Endothelial cell of umbilical vein (primary cell): ENCODE measurements at regions not wholly inside any gene's neighbourhood (a gene's known extent, or its start where the extent isn't known, plus 50 kb on each side); places are given as distances from the start of the nearest gene placed in this dataset.

Source experiments
- BruUV-seq: library from RNA; stranded (reverse); fragments of 400-500 nt; replicated peaks from 2 replicates; lab custom pipeline; 2021; lab: Mats Ljungman, UMichigan
- CTCF ChIA-PET: fragments of 300-600, 350-600 bp; sonication (Branson Sonifier 250); formaldehyde crosslinking; loops from one replicate; lab custom pipeline; 2021; ENCODE audit warnings: antibody characterized with exemption, inconsistent platforms; lab: Charles Lee
- POLR2A ChIA-PET: fragments of 300-600, 350-600 bp; sonication (Branson Sonifier 250); formaldehyde crosslinking; loops from one replicate; lab custom pipeline; 2021; ENCODE audit warnings: antibody characterized with exemption, inconsistent platforms; lab: Charles Lee
- DNase-seq: peaks from one replicate; pipeline ENCODE4 v3.0.0-alpha.2; 2011; ENCODE audit warnings: low read depth, low spot score
- FAIRE-seq: peaks from 2 replicates; lab custom pipeline; 2011; peaks lifted over from hg19 to GRCh38; lab: Jason Lieb, UNC
- H2AFZ ChIP-seq: 2 replicates; pipeline ENCODE4 v1.6.0; 2012; ENCODE audit warnings: low read depth, low read length, control low read depth, inconsistent platforms
- H3K27ac ChIP-seq: 2 replicates; pipeline ENCODE4 v1.5.1; 2011; ENCODE audit warnings: low read depth, mild to moderate bottlenecking, control low read depth, low read length, moderate library complexity; ENCODE audit not compliant: insufficient read depth
- H3K27me3 ChIP-seq, 2 experiments: 2 replicates each; pipeline versions ENCODE4 v1.6.0 to v1.6.1; 2011; ENCODE audit warnings: low read length in 2 of 2, mixed read lengths in 1 of 2; ENCODE audit not compliant: control insufficient read depth in 2 of 2, insufficient read depth in 2 of 2
- H3K36me3 ChIP-seq, 2 experiments: 2 replicates in 1 of 2; 3 replicates in 1 of 2; pipeline ENCODE4 v1.5.1; 2011; ENCODE audit warnings: low read length in 2 of 2, mild to moderate bottlenecking in 1 of 2, moderate library complexity in 1 of 2; ENCODE audit not compliant: control insufficient read depth in 2 of 2, insufficient read depth in 2 of 2; ENCODE audit errors: extremely low read depth in 1 of 2
- H3K4me1 ChIP-seq: 3 replicates; pipeline ENCODE4 v1.5.1; 2011; ENCODE audit warnings: mild to moderate bottlenecking, low read length; ENCODE audit not compliant: control insufficient read depth, insufficient read depth; ENCODE audit errors: extremely low read depth
- H3K4me2 ChIP-seq: 2 replicates; pipeline ENCODE4 v1.6.1; 2011; ENCODE audit warnings: low read length, control low read depth, mixed read lengths; ENCODE audit not compliant: insufficient read depth
- H3K4me3 ChIP-seq, 3 experiments: fragments of 200-600 bp in 1 of 3; sonication (generic), shearing (Covaris generic) in 1 of 3; replicated peaks in 1 of 3; 2 replicates each; pipeline ENCODE4 v1.5.1; 2011 to 2016; ENCODE audit warnings: control low read depth in 3 of 3, low read length in 3 of 3, mild to moderate bottlenecking in 2 of 3, inconsistent platforms in 1 of 3, low read depth in 1 of 3, moderate library complexity in 1 of 3; ENCODE audit not compliant: insufficient read depth in 1 of 3
- H3K79me2 ChIP-seq: 2 replicates; pipeline ENCODE4 v1.6.0; 2012; ENCODE audit warnings: low read length, inconsistent platforms; ENCODE audit not compliant: control insufficient read depth, insufficient read depth
- H3K9ac ChIP-seq: replicated peaks from 2 replicates; pipeline ENCODE3; 2011; ENCODE audit warnings: low read length, control low read depth; ENCODE audit not compliant: insufficient read depth; ENCODE audit errors: extremely low read depth
- H3K9me1 ChIP-seq: replicated peaks from 3 replicates; pipeline ENCODE4 v1.6.0; 2011; ENCODE audit warnings: mild to moderate bottlenecking, low read length; ENCODE audit not compliant: control insufficient read depth, insufficient read depth; ENCODE audit errors: extremely low read depth
- H3K9me3 ChIP-seq: replicated peaks from 2 replicates; pipeline ENCODE4 v1.5.1; 2012; ENCODE audit warnings: low read length, inconsistent platforms; ENCODE audit not compliant: control insufficient read depth, insufficient read depth
- H4K20me1 ChIP-seq: replicated peaks from 2 replicates; pipeline ENCODE3; 2011; ENCODE audit warnings: mild to moderate bottlenecking, low read length; ENCODE audit not compliant: control insufficient read depth, insufficient read depth; ENCODE audit errors: extremely low read depth
- EZH2 ChIP-seq: IDR thresholded peaks from 2 replicates; pipeline ENCODE4 v1.6.1; 2012; ENCODE audit warnings: borderline replicate concordance, low read depth, mild to moderate bottlenecking, moderate library complexity, low read length, inconsistent platforms; ENCODE audit not compliant: severe bottlenecking
- FOS ChIP-seq: IDR thresholded peaks from 2 replicates; pipeline ENCODE4 v1.6.1; 2011; ENCODE audit warnings: mild to moderate bottlenecking, low read length, moderate library complexity, borderline replicate concordance; ENCODE audit not compliant: insufficient read depth
- GATA2 ChIP-seq: IDR thresholded peaks from 2 replicates; pipeline ENCODE4 v1.7.0; 2011; ENCODE audit warnings: low read depth, mild to moderate bottlenecking, moderate library complexity, mixed read lengths, low read length; ENCODE audit not compliant: insufficient read length, insufficient read depth
- MYC ChIP-seq: IDR thresholded peaks from one replicate; pipeline ENCODE4 v1.6.1; 2011; ENCODE audit warnings: mild to moderate bottlenecking, low read depth, low read length
- POLR2A ChIP-seq: IDR thresholded peaks from 2 replicates; pipeline ENCODE4 v1.6.1; 2012; ENCODE audit warnings: low read depth, mild to moderate bottlenecking, control low read depth, low read length
- POLR2AphosphoS5 ChIP-seq: IDR thresholded peaks from 2 replicates; pipeline ENCODE4 v1.6.1; 2012; ENCODE audit warnings: low read depth, mild to moderate bottlenecking, control low read depth, low read length, moderate library complexity; ENCODE audit not compliant: insufficient read depth
- dilution Hi-C: fragments of 300-500 bp; cut with MboI; formaldehyde crosslinking; loops from one replicate; pipeline ENCODE4 v1.15.0; 2019; ENCODE audit warnings: low sequenced_read_pairs; ENCODE audit not compliant: extremely low pct_ligation_motif_present
- intact Hi-C: fragments of 100-400 bp; cut with micrococcal nuclease; formaldehyde crosslinking; loops from one replicate; pipeline ENCODE4 v1.10.0; 2022
- TF ChIP-seq, protein P1 (sequence below): IDR thresholded peaks from 2 replicates; pipeline ENCODE4 v1.6.1; 2011; ENCODE audit not compliant: insufficient read depth, insufficient read length
- TF ChIP-seq, protein P2 (sequence below), 2 donors: IDR thresholded peaks; 1 replicate in 1 of 2; 2 replicates in 1 of 2; pipeline ENCODE4 v1.5.1; 2011; ENCODE audit warnings: low read length in 2 of 2, mild to moderate bottlenecking in 2 of 2, moderate library complexity in 2 of 2, control low read depth in 1 of 2, inconsistent platforms in 1 of 2, low read depth in 1 of 2; ENCODE audit not compliant: insufficient read depth in 1 of 2; ENCODE audit errors: extremely low read depth in 1 of 2

DNA sequence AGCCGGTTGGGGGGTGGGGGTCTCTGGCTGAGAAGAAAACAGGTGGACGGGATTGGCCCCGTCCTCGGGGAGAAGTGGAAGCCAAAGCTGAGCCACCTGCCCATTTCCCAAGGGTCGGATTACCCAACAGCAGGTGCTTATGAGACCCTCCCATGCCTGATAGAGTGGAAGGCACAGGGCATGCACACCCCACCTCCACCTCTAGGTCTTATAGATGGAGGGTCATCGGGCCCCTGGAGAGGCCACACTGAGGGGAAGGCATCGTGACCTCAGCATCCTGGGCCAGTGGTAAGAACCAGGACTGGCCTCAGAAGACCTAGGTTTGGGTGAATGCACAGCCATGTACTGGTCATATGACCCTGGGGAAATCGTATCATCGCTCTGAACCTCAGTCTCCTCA lies 85.9 kb downstream of the BUD13 start:
- H3K27me3 ChIP-seq, result peaks cover 5 to 10% of the 10 kb centered on the region in 2 experiments
- DNase-seq, result no peak
- no peak overlapping the region for H3K27ac ChIP-seq
- H3K9me1 ChIP-seq, result no peaks in the 10 kb centered on the region
- no peak overlapping the region for H3K4me3 ChIP-seq
- ChIA-PET CTCF (interaction anchor here (0.8 kb wide), 1 partner anchor 1352 kb away, joined by 3 read pairs; no protein-coding TSS in a partner anchor), POLR2A (no interaction called here)
- H2AFZ ChIP-seq, result no peak overlapping the region
- no peak for FAIRE-seq
- TF ChIP-seq GATA2 (no peak), FOS (no peak), MYC (no peak), EZH2 (no peak), POLR2AphosphoS5 (no peak), POLR2A (no peak)
- TF ChIP-seq, protein P1, sequence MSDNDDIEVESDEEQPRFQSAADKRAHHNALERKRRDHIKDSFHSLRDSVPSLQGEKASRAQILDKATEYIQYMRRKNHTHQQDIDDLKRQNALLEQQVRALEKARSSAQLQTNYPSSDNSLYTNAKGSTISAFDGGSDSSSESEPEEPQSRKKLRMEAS, result no peak
- TF ChIP-seq, protein P2, sequence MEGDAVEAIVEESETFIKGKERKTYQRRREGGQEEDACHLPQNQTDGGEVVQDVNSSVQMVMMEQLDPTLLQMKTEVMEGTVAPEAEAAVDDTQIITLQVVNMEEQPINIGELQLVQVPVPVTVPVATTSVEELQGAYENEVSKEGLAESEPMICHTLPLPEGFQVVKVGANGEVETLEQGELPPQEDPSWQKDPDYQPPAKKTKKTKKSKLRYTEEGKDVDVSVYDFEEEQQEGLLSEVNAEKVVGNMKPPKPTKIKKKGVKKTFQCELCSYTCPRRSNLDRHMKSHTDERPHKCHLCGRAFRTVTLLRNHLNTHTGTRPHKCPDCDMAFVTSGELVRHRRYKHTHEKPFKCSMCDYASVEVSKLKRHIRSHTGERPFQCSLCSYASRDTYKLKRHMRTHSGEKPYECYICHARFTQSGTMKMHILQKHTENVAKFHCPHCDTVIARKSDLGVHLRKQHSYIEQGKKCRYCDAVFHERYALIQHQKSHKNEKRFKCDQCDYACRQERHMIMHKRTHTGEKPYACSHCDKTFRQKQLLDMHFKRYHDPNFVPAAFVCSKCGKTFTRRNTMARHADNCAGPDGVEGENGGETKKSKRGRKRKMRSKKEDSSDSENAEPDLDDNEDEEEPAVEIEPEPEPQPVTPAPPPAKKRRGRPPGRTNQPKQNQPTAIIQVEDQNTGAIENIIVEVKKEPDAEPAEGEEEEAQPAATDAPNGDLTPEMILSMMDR (IDR thresholded peaks at IDR 0.05; ENCODE audit: extremely low read depth in 1 of 2, insufficient read depth in 1 of 2, low read depth in 1 of 2, low read length in 2 of 2), result no peak
- H4K20me1 ChIP-seq, result no peaks in the 10 kb centered on the region
- dilution Hi-C loops (no loop called here), intact Hi-C loops (no loop called here)
- no peak overlapping the region for H3K9ac ChIP-seq
- no peaks in the 10 kb centered on the region for H3K4me1 ChIP-seq
- no TSS peak for BruUV-seq
- no peaks in the 10 kb centered on the region for H3K36me3 ChIP-seq
- H3K9me3 ChIP-seq, result no peaks in the 10 kb centered on the region
- H3K79me2 ChIP-seq, result no peaks in the 10 kb centered on the region
- H3K4me2 ChIP-seq, result no peak overlapping the region
